ENCODE measurements at regions not wholly inside any gene's neighbourhood (a gene's known extent, or its start where the extent isn't known, plus 50 kb on each side); places are given as distances from the start of the nearest gene placed in this dataset.
"Not testable (repeated sequence)": the region's sequence is repeated elsewhere in the genome, so short reads cannot be mapped to it uniquely, and the experiment has no call there.

DNA sequence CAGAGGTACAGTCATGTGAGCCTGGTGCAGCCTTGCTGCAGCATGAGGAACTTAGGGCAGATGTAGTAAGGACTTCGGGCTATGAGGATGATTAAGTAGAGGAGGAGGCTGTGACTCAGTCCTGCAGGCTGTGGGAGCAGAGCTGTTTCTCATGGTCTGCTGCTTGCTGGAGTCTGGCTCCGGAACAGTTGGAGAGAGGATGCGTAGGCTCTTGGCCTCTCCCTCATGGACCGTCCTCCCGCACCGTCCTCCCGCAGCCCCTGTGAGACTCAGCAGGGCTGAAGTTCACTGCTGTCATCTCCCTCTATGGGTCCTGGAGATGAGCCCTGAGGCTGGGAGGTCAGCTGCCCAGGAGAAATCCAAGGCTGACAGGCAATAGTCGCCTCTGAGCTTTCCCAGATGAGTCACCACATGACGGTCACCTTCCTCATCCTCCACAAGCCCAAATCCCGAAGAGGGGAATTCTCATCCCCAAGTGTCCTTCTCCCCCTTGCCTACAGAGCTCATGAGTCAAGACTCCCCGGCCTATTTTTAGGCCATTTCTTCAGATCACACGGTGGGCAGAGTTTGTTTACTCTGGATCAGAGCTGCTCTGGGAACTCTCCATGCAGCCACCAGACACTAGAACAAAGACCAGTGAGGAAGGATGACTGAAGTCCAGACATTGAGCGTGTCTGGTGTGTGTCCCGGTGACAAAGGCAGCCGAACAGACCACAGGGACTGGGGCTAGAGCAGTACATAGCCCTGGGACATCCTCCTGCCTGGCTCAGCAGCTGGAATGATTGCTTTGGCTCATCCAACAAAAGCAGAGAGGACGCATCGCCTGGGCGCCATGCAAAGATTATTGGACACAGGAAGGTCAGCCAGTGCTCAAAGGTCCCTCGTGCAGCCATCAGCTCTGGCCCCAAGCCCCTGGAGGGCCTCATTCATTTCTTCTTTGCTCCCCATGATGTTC lies 134.5 kb downstream of the NPIPB11 start:
- DNase-seq = not testable (repeated sequence)

- DNase-seq = not testable (repeated sequence)
Observed at GRCh38 chr16:29270923-29271322, 135.6 kb downstream of the NPIPB11 start.

GRCh38 chr16:29270033-29270432 lies 136.5 kb downstream of the NPIPB11 start:
- not testable (repeated sequence) for DNase-seq

GRCh38 chr16:29269192-29269811 lies 137.2 kb downstream of the NPIPB11 start:
- DNase-seq = not testable (repeated sequence)

DNA sequence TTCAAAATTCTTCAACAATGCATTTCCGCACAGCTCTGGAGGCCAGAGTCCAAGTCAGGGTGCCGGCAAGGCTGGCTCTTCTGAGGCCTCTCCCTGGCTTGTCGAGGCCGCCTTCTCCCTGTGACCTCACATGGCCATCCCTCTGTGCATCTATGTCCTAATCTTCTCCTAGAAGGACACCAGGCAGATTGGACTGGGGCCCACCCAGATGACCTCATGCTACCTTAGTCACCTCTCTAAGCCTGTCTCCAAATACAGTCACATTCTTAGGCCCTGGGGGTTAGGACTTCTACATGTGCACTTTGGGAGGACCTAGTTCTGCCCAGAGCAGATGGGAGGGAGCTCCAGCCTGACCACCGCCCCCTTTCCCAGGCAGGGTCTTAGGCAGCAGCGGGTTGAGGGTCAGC lies 137.7 kb downstream of the NPIPB11 start:
- DNase-seq = not testable (repeated sequence)

GRCh38 chr16:29268348-29268747 lies 138.2 kb downstream of the NPIPB11 start:
- not testable (repeated sequence) for DNase-seq

- DNase-seq = not testable (repeated sequence)
Observed at GRCh38 chr16:29267891-29268290, 138.6 kb downstream of the NPIPB11 start.

GRCh38 chr16:29267055-29267619 lies 139.4 kb downstream of the NPIPB11 start:
- DNase-seq = not testable (repeated sequence)

- not testable (repeated sequence) for DNase-seq
Observed at GRCh38 chr16:29266612-29267011, 139.9 kb downstream of the NPIPB11 start.

GRCh38 chr16:29265255-29265853 lies 141.2 kb downstream of the NPIPB11 start:
- DNase-seq = not testable (repeated sequence)

GRCh38 chr16:29264080-29264837 lies 142.3 kb downstream of the NPIPB11 start:
- DNase-seq = not testable (repeated sequence)

GRCh38 chr16:29262725-29263124 lies 143.8 kb downstream of the NPIPB11 start:
- DNase-seq = not testable (repeated sequence)

GRCh38 chr16:29261427-29262248 lies 144.9 kb downstream of the NPIPB11 start:
- DNase-seq = not testable (repeated sequence)

- not testable (repeated sequence) for DNase-seq
Observed at GRCh38 chr16:29260683-29261426, 145.7 kb downstream of the NPIPB11 start.

DNA sequence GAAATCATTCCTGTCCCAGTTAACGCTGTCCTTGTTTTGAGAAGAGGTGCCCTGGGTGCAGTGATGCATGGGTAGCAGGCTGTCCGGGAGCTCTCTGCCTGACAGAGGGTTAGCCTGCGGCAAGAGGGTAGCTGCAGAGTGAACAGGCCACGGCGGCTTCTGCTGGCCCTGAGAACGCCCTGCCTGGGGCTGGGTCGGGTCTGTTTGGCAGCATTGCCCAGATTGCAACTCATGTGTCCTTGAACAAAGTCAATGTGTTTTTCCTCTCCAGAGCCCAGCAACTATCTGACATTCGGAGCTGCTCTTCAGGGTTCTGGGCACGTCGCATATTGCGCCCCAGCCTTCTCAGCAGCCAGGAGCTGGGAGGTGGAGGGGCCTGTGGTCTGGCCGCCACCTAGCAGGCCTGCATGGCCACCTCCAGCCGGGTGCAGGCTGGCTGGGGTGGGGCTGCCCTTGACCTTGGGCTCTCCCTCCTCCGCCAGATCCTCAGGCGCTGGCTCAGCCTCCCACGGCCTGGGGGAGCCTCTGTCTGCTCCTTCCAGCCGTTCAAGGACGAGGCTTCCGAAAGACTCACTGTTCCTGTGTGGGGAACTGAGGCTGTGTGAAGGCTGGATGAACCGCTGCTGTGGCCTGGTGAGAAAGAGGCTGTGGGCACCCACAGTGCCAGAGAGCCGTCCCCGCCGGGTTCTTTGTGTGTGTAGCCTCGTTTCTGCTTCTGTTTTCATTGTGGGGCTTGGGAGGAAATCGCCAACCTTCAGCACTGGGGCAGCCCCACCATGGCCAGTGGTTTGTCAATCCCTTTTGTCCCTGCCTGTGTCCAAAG lies 146.7 kb downstream of the NPIPB11 start:
- not testable (repeated sequence) for DNase-seq

GRCh38 chr16:29258946-29259634 lies 147.4 kb downstream of the NPIPB11 start:
- DNase-seq = not testable (repeated sequence)

- not testable (repeated sequence) for DNase-seq
Observed at GRCh38 chr16:29257419-29258336, 148.8 kb downstream of the NPIPB11 start.

DNA sequence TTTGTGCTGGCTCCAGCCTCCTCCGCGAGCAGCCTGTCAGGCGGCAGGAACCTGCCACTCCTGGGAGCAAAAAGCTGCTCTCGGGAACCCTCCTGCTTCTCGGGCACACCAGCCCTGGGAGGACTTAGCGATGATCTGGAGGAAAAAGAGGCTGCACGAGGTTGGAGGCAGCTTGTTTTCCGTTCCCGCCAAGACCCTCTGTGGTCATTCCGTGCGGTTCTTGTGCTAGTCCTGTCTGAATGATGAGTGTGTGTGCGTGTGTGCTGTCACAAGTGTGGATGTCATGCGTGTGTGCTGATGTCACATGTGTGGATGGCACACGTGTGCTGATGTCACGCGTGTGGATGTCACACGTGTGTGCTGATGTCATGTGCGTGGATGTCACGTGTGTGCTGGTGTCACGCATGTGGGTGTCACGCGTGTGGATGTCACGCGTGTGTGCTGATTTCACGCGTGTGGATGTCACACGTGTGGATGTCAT lies 150.0 kb downstream of the NPIPB11 start:
- DNase-seq = no peak
